Lung microvascular endothelial cell (primary cell): ENCODE measurements at regions not wholly inside any gene's neighbourhood (a gene's known extent, or its start where the extent isn't known, plus 50 kb on each side); places are given as distances from the start of the nearest gene placed in this dataset.

Source experiments
- DNase-seq, 2 donors: peaks; one replicate each; pipeline versions ENCODE4 v3.0.0 to v3.0.0-alpha.2; 2010; ENCODE audit warnings: low read depth in 2 of 2

GRCh38 chr9:23537192-23538066, 288.6 kb downstream of the ELAVL2 start:
- no peak for DNase-seq

- DNase-seq = no peak
Observed at GRCh38 chr9:23538067-23538402, 288.0 kb downstream of the ELAVL2 start.

- DNase-seq = no peak
Observed at GRCh38 chr9:23538461-23539003, 287.5 kb downstream of the ELAVL2 start.

DNA sequence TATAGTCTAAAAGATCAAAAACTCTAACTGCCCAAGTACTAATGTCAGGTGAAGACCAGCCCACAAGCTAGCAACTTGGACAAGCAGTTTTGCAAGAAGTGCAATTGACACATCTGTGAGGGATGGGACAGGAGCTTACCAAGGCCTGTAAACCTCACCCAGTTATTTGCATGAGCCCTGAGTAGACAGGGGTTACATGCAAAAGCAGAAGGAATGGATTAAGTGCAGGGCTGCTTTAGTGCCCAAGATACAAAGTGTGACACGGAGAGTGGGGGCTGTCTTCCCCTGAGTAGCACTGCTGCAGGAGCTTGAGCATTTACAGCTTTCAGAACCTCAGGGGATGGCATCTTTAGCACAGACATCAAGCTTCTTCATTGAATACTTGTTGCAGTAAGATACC, 286.7 kb downstream of the ELAVL2 start:
- DNase-seq = no peak

DNA sequence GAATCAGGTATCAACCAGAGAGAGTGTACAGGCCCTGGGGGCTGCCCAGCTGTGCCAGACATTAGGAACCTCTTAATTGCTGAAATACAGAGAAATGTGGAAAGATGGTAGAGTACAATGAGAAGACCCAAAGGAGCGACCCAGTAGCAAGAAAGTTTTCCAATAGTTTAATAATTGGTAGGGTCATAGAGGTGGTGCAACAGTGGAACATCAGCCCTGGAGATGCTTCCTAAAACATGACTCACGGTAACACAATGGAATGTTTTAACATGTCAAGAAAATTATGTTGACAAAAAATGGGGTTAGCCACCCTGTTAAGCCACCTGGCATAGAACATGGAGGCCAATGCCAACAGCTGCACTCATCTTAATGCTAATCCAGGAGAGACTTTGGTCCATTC, 284.1 kb downstream of the ELAVL2 start:
- DNase-seq = no peak

- DNase-seq = no peak
Observed at GRCh38 chr9:23542438-23542837, 283.6 kb downstream of the ELAVL2 start.

DNA sequence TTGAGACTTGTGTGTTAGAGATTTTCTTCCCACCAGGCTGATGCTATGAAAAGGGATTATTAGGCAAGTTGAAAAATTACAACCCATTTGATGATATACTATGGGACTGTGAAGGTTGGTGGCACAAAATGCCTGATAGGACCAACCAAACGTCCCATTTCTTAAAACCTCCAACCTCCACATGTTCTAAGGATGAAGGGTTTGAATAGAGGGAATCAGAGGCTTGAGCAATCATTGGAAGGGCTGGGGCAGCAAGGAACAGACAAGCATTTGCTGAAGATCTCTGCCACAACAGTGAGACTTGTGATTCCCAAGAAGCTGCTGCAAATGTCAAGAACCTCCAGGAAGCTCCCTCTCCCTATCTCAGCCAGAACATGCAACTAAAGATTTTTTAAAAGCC, 283.1 kb downstream of the ELAVL2 start:
- no peak for DNase-seq

DNA sequence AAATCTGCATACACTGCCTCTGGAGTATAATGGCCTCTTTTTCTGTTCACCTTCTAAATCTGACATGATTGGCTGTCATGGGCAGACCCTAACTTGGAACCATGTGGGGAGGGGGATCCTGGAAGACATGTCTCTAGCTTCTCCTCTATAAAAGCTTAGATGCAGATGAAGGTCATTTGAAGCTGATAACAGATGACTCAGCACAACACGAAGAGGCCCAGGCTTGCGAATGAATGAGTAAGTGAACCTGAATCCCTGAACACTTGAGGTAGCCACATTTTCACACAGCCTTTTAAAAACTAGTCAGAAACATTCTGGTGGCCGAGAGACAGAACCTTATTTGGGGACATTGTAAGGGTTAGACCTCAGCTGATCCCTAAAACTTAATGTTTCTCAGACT, 282.6 kb downstream of the ELAVL2 start:
- no peak for DNase-seq

DNA sequence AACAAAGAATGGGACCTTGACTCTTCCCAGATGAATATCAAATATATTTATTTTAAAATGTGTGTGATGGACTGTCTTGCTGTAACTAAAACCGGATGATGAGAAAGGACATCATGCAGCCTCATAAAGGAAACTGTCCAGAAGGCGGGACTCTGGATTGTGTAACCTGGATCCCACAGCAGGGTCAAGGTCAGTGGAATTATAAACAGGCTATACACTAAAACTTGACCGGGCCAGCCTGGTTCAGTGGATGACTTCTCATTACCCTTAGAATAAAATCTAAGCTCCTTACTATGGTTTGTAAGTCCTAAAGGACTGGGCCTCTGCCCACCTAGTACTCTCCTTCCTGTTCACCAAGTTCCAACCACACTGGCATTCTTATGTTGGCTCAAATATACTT, 280.3 kb downstream of the ELAVL2 start:
- DNase-seq = no peak

GRCh38 chr9:23551311-23551721, 274.7 kb downstream of the ELAVL2 start:
- no peak for DNase-seq

DNA sequence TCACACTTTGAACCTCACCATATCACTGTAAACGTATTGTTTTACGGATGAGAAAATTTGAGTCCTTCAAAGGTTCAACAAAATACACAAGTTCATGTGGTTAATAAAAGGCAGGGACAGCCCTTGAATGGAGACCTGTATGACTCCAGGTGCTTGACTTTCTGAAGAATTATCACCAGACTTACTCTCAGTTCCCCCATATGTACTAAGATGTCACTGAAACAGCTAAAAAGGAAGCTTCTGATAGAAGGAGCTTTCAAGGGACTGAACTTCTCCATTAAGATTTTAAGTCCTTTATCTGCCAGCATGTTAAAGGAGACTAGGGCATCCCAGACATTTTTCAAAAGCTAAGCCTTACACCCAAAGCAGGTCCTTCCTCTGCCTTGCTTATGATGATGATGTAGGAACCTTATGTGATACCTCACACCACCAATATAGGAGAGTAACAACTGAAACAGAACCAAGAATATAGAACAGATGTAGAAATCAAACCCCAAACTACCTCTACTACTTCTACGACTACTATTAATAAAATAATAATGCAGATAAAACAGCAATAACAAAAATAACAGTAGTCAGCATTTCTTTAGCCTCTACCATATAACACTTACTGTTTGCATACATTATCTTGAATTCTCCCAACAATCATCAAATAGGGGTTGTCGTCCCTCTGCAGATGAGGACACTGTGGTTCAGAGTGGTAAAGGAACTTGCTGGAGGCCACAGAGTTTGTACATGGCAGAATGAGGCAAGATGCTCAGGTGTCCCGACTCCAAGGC, 273.9 kb downstream of the ELAVL2 start:
- DNase-seq = no peak

DNA sequence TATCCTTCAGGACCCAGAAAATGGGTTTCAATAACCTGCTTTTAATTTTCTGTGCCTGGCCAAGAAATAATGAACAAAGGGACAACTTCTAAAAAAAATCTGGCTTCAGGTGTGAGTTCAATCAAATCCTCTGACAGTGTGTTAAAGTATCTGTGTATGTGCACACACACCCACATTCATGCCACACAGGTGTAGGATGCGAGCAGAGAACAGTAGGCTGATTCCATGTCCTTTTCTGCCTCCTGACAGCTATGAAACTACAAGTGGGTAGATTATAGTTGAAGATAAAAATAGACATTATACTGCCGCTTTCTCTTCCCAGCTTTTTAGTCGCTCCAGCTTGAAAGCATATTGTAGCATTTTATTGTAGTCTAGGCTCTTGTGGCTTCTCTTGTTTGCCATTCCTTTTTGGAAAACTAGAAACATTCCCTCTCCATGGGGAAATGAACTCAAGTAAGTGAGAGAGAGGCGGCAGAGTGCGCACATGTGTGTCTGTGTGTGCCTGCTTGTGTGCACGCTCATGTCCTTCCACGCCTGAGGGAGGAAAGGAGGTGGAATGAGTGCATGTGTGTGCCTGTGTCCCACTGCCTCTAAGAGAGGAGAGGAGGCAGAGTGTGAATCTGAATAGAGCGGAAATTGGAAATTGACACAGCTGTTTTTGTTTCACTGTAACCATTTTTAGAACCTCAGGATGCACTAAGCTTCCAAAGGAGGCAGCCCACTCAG, 273.0 kb downstream of the ELAVL2 start:
- no peak for DNase-seq

GRCh38 chr9:23554686-23555085, 271.4 kb downstream of the ELAVL2 start:
- no peak for DNase-seq

DNA sequence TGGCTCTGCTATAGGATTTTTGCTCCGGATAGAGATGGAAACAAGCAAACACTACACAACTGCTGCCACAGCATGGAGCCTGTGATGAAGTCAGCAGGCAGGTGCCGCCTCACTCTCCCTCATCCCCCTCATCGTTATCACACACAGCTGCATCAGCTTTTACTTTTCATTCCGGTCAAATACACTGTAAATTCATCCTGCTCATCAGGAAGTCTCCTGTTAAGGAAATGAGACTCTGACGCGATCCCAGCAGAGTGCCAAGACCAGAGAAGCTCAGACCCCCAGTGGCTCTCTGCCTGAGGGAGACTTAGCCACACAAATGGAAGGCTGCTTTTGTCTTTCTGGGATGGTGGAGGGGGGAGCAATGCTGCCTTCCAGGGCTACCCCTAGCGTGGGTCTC, 270.2 kb downstream of the ELAVL2 start:
- no peak for DNase-seq

GRCh38 chr9:23556459-23556858, 269.6 kb downstream of the ELAVL2 start:
- DNase-seq = no peak

DNA sequence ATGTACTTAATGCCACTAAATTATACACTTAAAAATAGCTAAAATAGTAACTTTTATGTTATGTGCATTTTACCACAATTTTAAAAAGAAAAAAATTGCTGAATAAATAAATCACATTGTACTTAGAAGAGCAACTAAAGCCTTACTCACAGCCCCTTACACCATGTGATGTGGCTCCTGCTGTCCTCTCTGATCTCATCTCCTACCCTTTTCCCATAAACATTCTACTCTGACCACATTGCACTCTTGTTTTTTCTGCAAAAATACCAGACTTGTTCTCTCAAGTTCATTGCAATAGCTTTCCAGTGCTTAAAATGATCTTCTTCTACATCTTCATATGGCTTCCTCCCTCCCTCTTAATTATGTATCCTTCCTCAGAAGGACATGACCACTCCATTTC, 268.4 kb downstream of the ELAVL2 start:
- no peak for DNase-seq

GRCh38 chr9:23559522-23559921, 266.5 kb downstream of the ELAVL2 start:
- no peak for DNase-seq

DNA sequence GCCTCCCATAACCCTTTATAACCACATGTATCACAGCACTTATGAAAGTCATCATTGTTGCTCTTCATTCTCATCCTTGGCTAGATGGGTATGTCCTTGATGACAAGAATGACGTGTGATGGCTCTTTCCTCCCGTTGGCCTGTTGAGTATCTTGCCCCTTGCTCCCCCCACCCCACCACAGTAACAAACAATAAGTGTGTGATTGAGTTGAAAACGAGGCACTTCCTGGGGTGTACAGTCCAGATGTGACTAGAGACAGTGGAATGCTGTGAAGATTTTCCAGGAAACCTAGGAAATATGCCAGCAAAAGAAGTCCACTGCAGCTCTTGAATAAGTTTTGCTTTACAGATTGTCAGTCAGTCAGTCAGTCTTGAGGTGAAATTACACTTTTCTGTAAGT, 262.5 kb downstream of the ELAVL2 start:
- DNase-seq = no peak

GRCh38 chr9:23567516-23568165, 258.4 kb downstream of the ELAVL2 start:
- DNase-seq = no peak

GRCh38 chr9:23571414-23572104, 254.5 kb downstream of the ELAVL2 start:
- no peak for DNase-seq

DNA sequence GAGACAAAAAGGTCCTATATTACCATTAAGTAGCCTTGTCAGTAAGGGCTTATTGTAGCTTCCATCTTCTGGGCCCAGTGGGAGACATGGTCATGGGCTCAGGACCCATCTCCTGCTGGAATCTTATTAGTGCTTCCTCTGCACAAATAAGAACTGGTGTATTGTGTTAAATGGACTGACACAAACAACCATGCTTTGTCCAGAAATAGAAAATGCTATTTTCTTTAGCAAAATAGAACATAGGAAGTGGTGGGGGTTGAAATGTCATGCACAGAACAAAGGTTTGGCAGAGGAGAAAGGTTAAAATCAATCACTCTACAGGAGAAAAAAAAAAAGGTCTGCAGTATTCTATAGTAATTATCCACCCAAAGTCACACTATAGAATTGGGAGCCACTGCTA, 252.2 kb downstream of the ELAVL2 start:
- DNase-seq = no peak
